ENCODE measurements at regions not wholly inside any gene's neighbourhood (a gene's known extent, or its start where the extent isn't known, plus 50 kb on each side); places are given as distances from the start of the nearest gene placed in this dataset.
"Not testable (repeated sequence)": the region's sequence is repeated elsewhere in the genome, so short reads cannot be mapped to it uniquely, and the experiment has no call there.

DNA sequence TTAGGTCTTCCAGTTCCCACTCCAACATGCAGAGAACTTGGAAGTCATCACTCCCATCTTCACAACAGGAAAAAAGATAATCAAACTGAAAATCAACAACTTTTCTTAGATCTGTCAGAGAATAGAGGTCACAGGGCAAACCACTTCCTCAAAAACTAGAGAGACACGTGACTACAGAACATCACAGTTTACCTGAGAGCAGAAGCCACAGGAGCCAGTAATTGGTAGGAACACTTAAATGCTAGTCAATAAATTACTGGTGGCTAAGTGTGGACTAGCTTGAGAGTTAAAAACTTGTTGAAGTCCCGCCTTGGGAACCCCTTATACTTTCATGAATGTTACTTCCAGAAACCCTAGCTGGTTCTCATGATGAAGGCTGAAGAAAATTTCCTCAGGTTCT is 81.1 kb downstream of the THSD1 start:
- H3K36me3 ChIP-seq; H3K4me1 ChIP-seq; H3K4me3 ChIP-seq; H3K27ac ChIP-seq (replicated peaks in 1 of 4); DNase-seq (ENCODE audit: extremely low spot score); H3K27me3 ChIP-seq; intact Hi-C loops (cut with DNase I); H3K9me3 ChIP-seq: not testable (repeated sequence)
- WGBS, result 90% methylated on average over 1 of the region's 2 CpGs

DNA sequence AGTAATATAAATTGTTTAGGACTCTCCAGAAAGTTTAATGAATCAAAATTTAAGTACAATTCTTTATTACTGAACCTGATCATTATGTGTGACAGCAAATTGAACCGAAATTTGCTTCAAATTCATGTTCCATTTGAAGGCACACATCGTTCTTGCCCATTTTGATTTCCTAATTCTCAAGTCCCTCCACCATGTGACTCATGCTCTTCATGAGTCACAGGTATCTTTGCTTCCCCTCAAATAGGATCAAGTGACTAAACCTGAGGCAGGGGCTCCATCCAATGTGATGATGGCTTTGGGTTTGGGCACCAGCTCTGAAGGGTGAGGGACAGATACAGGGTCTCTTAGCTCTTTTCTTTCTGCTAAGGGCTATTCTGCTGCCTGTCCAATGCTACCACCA is 86.1 kb downstream of the THSD1 start:
- H3K4me1 ChIP-seq, result no peaks in the 10 kb centered on the region
- WGBS, result 70% methylated on average over 2 of the region's 2 CpGs
- no peak overlapping the region for H3K4me3 ChIP-seq
- no peaks in the 10 kb centered on the region for H3K36me3 ChIP-seq
- H3K9me3 ChIP-seq, result no peaks in the 10 kb centered on the region
- H3K27me3 ChIP-seq, result no peaks in the 10 kb centered on the region
- TF ChIP-seq CTCF (IDR thresholded peaks at IDR 0.05) (no peak), POLR2AphosphoS5 (IDR thresholded peaks at IDR 0.05) (no peak), POLR2A (IDR thresholded peaks at IDR 0.05; ENCODE audit: low read depth) (no peak), EP300 (IDR thresholded peaks at IDR 0.05) (no peak)
- intact Hi-C loops (cut with DNase I), result no loop called here
- DNase-seq (ENCODE audit: extremely low spot score), result no peak
- H3K27ac ChIP-seq (replicated peaks in 1 of 4), result no peak overlapping the region

- H3K4me3 ChIP-seq; H3K4me1 ChIP-seq; H3K27me3 ChIP-seq; H3K27ac ChIP-seq (replicated peaks in 1 of 4); DNase-seq (ENCODE audit: extremely low spot score); H3K36me3 ChIP-seq; intact Hi-C loops (cut with DNase I): not testable (repeated sequence)
- 85% methylated on average over 6 of the region's 6 CpGs for WGBS
- peaks cover 0 to 10% (median 5%) of the 10 kb centered on the region in 4 donors for H3K9me3 ChIP-seq
Measured at GRCh38 chr13:52309833-52310232, 96.1 kb downstream of the THSD1 start.

DNA sequence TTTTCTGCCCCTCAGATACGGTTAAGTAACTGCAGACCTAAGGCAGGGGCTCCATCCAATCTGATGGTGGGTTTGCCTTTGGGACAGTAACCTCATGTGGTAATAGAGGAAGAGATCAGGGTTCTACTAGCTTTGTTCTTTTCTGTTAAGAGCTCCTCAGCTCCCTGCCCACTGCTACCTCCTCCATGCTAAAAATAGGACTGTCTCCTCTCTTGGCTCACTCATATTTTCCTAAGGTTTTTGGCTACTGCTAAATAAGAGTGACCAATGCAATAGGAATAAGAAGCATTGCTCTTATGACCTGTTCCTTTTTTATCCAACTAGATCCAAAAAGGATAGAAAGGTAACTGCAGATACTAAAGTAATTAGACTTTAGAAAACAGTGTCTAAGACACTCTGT is 99.6 kb downstream of the THSD1 start:
- intact Hi-C loops (cut with DNase I); H3K27ac ChIP-seq (replicated peaks in 1 of 4); H3K36me3 ChIP-seq; H3K4me3 ChIP-seq; H3K27me3 ChIP-seq; DNase-seq (ENCODE audit: extremely low spot score); H3K9me3 ChIP-seq; H3K4me1 ChIP-seq: not testable (repeated sequence)
- WGBS, result no CpG with 5 or more reads among the region's 1 CpG

DNA sequence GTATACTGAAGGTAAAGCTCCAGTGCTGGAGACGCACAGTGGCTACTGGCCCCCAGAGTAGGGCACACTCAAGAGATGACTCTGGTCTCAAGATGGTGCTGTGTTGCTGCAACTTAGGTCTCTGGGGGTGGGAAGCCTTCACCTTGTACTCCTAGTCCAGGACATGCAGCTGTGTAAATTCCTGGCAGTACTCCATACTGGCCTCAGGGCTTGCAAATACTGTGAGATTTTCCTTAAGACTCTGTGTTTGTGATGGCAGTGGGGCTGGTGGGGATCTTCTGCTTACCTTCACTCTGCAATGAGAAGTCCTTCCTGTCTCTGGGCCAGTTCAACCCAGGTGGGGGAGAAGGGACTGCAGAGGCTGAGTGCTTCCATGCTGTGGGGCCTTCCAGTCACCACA is 102.9 kb downstream of the THSD1 start:
- H3K9me3 ChIP-seq; intact Hi-C loops (cut with DNase I); H3K27me3 ChIP-seq; H3K4me3 ChIP-seq; H3K36me3 ChIP-seq; H3K4me1 ChIP-seq; DNase-seq (ENCODE audit: extremely low spot score); H3K27ac ChIP-seq (replicated peaks in 1 of 4): not testable (repeated sequence)
- WGBS, result 83% methylated on average over 1 of the region's 1 CpG

DNA sequence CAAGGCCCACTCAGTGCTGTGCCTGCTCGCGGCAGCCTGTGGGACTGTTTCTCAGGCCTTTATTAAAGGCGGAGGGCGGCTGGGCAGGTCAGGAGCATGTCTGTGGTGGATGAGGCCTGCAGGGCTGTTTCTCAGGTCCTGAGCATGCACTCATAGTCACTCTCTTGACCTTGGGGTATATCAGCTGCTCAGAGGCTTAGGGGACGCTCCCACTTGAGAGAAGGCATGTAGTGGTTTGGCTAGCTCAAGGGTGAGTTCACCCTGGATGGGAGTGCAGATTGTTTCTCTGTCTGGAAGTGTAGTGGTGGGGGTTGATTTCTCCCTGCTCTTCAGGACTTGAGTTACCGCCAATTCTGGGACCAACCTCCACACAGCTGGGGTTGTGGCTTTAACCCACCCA is 103.3 kb downstream of the THSD1 start:
- intact Hi-C loops (cut with DNase I); DNase-seq (ENCODE audit: extremely low spot score): not testable (repeated sequence)
- no CpG with 5 or more reads among the region's 6 CpGs for WGBS

GRCh38 chr13:52301810-52302400 is 104.1 kb downstream of the THSD1 start:
- DNase-seq (ENCODE audit: extremely low spot score); H3K4me1 ChIP-seq; intact Hi-C loops (cut with DNase I); H3K4me3 ChIP-seq; H3K27me3 ChIP-seq; H3K36me3 ChIP-seq; H3K27ac ChIP-seq (replicated peaks in 1 of 4); H3K9me3 ChIP-seq: not testable (repeated sequence)
- WGBS, result no CpG with 5 or more reads among the region's 4 CpGs

More for the DNA sequence above, 103.3 kb downstream of the THSD1 start:
- H3K27ac ChIP-seq (replicated peaks in 1 of 4); H3K4me1 ChIP-seq; H3K9me3 ChIP-seq; H3K36me3 ChIP-seq; H3K27me3 ChIP-seq; H3K4me3 ChIP-seq: not testable (repeated sequence)

- H3K9me3 ChIP-seq; H3K4me1 ChIP-seq; DNase-seq (ENCODE audit: extremely low spot score); H3K27ac ChIP-seq (replicated peaks in 1 of 4); H3K36me3 ChIP-seq; H3K4me3 ChIP-seq; H3K27me3 ChIP-seq; intact Hi-C loops (cut with DNase I): not testable (repeated sequence)
- WGBS, result 64% methylated on average over 5 of the region's 5 CpGs
Measured at GRCh38 chr13:52298079-52298661, 107.8 kb downstream of the THSD1 start.

DNA sequence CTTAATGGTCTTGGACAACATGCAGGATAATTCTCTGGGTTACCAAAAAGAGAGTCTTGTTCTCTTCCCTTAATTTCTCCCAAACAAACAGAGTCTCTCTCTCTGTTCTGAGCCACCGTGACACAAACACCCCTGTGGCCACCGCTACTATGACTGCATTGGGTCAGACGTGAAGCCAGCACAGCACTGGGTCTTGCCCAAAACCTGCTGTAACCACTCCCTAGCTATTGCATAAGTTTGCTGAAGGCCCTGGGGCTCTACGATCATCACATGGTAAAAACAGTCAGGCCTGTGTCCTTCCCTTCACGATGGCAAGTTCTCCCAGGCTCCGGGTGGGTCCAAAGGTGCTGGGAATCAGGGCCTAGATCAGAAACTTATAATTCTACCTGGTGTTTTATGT is 117.1 kb downstream of the THSD1 start:
- H3K4me3 ChIP-seq; H3K27me3 ChIP-seq; H3K27ac ChIP-seq (replicated peaks in 1 of 4); H3K4me1 ChIP-seq; intact Hi-C loops (cut with DNase I); H3K9me3 ChIP-seq; DNase-seq (ENCODE audit: extremely low spot score); H3K36me3 ChIP-seq: not testable (repeated sequence)
- WGBS, result no CpG with 5 or more reads among the region's 6 CpGs

GRCh38 chr13:52281387-52281786 is 122.0 kb upstream of the NEK3 start:
- DNase-seq (ENCODE audit: extremely low spot score); H3K4me1 ChIP-seq; H3K9me3 ChIP-seq; H3K27ac ChIP-seq (replicated peaks in 1 of 4); H3K27me3 ChIP-seq; intact Hi-C loops (cut with DNase I); H3K4me3 ChIP-seq; H3K36me3 ChIP-seq: not testable (repeated sequence)
- WGBS, result 74% methylated on average over 2 of the region's 2 CpGs

- intact Hi-C loops (cut with DNase I); H3K36me3 ChIP-seq; H3K9me3 ChIP-seq; DNase-seq (ENCODE audit: extremely low spot score); H3K4me3 ChIP-seq; H3K27me3 ChIP-seq; H3K27ac ChIP-seq (replicated peaks in 1 of 4); H3K4me1 ChIP-seq: not testable (repeated sequence)
- WGBS, result no CpG with 5 or more reads among the region's 1 CpG
Measured at GRCh38 chr13:52279408-52279807, 120.0 kb upstream of the NEK3 start.

GRCh38 chr13:52254299-52254698 is 94.9 kb upstream of the NEK3 start:
- H3K4me3 ChIP-seq; H3K4me1 ChIP-seq; H3K27me3 ChIP-seq; DNase-seq (ENCODE audit: extremely low spot score); H3K36me3 ChIP-seq; intact Hi-C loops (cut with DNase I); H3K27ac ChIP-seq (replicated peaks in 1 of 4); H3K9me3 ChIP-seq: not testable (repeated sequence)
- 94% methylated on average over 14 of the region's 24 CpGs for WGBS
